Osteocyte (in vitro differentiated cells): ENCODE measurements at regions not wholly inside any gene's neighbourhood (a gene's known extent, or its start where the extent isn't known, plus 50 kb on each side); places are given as distances from the start of the nearest gene placed in this dataset.

ENCODE experiments used
- DNase-seq: peaks from one replicate; pipeline ENCODE4 v3.0.0; 2021; ENCODE audit warnings: mixed read lengths; ENCODE audit not compliant: unreplicated experiment; ENCODE audit errors: extremely low spot score
- H3K27ac Mint-ChIP-seq: one replicate; pipeline ENCODE4 v1.8.0; 2021; ENCODE audit warnings: mild to moderate bottlenecking, mixed read lengths; ENCODE audit not compliant: unreplicated experiment
- H3K27me3 Mint-ChIP-seq: one replicate; pipeline ENCODE4 v1.8.0; 2021; ENCODE audit warnings: mixed read lengths; ENCODE audit not compliant: unreplicated experiment
- H3K36me3 Mint-ChIP-seq: one replicate; pipeline ENCODE4 v1.8.0; 2021; ENCODE audit warnings: mixed read lengths; ENCODE audit not compliant: unreplicated experiment
- H3K4me1 Mint-ChIP-seq: one replicate; pipeline ENCODE4 v1.8.0; 2021; ENCODE audit warnings: mixed read lengths; ENCODE audit not compliant: unreplicated experiment
- H3K4me3 Mint-ChIP-seq: one replicate; pipeline ENCODE4 v1.8.0; 2021; ENCODE audit warnings: mild to moderate bottlenecking, moderate library complexity, mixed read lengths; ENCODE audit not compliant: unreplicated experiment
- H3K9me3 Mint-ChIP-seq: one replicate; pipeline ENCODE4 v1.8.0; 2021; ENCODE audit warnings: mixed read lengths; ENCODE audit not compliant: unreplicated experiment
- TF ChIP-seq, protein P1 (sequence below): fragments of 200-600 bp; sonication (generic); IDR thresholded peaks from 2 replicates; pipeline ENCODE4 v1.5.0; 2021; ENCODE audit warnings: antibody characterized with exemption, mild to moderate bottlenecking, moderate library complexity

DNA sequence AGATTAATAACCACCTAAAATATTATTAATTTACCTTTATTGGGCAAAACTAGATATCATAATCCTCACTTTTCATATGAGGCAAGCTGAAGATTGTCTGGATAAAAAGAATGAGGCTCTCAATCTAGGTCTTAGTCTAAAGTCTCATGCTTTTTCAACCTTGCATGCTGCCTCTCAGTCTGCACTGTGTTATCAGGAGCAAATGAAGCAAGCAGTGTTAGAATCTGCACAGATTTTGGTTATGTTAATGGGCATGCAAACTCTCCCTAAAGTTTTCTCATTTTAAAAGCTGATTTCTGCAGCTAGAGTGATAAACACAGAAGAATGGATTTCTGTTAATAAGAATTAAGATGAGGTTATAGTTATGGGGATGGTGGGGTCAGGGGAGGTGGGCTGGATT is 350.7 kb upstream of the C11orf87 start:
- Mint-ChIP-seq H3K27me3 (no peaks in the 10 kb centered on the region), H3K4me1 (no peaks in the 10 kb centered on the region), H3K36me3 (no peaks in the 10 kb centered on the region), H3K9me3 (peaks cover 28% of the 10 kb centered on the region), H3K4me3 (no peak overlapping the region), H3K27ac (no peak overlapping the region)
- no peak for DNase-seq
- TF ChIP-seq, protein P1, sequence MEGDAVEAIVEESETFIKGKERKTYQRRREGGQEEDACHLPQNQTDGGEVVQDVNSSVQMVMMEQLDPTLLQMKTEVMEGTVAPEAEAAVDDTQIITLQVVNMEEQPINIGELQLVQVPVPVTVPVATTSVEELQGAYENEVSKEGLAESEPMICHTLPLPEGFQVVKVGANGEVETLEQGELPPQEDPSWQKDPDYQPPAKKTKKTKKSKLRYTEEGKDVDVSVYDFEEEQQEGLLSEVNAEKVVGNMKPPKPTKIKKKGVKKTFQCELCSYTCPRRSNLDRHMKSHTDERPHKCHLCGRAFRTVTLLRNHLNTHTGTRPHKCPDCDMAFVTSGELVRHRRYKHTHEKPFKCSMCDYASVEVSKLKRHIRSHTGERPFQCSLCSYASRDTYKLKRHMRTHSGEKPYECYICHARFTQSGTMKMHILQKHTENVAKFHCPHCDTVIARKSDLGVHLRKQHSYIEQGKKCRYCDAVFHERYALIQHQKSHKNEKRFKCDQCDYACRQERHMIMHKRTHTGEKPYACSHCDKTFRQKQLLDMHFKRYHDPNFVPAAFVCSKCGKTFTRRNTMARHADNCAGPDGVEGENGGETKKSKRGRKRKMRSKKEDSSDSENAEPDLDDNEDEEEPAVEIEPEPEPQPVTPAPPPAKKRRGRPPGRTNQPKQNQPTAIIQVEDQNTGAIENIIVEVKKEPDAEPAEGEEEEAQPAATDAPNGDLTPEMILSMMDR, result no peak

DNA sequence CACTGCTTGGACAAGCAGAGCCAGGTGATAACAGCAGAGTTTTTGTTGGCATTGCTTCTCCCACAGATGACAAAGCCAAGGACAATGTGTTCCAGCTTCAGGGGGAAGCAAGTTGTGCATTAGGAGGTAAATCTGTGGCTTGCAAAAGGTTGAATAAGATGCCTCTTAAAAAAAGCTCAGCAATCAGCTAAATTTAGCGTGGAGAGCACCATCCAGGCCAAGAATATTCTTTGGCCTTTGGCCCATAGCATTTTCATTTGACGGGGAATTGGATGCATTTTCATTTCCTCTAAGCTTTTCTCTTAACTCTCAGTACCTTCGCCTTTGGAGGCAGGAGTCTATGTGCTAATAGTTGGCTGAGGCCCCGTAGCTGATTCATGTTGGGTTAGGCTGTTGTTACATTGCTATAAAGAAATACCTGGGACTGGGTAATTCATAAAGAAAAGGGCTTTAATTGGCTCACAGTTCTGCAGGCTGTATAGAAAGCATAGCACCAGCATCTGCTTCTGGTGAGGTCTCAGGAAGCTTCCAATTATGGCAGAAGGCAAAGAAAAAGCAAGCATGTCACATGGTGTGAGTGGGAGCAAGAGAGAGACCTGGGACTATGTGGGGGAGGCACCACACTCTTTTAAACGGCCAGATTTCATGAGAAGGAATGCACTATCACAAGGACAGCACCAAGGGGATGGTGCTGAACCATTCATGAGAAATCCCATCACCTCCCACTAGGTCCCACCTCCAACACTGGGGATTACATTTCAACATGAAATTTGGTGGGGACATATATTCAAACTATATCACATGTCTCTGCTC is 350.1 kb upstream of the C11orf87 start:
- Mint-ChIP-seq H3K4me3 (no peak overlapping the region), H3K27ac (no peak overlapping the region), H3K9me3 (peaks cover 28% of the 10 kb centered on the region), H3K27me3 (no peaks in the 10 kb centered on the region), H3K36me3 (no peaks in the 10 kb centered on the region), H3K4me1 (no peaks in the 10 kb centered on the region)
- no peak for DNase-seq
- TF ChIP-seq, protein P1, result no peak

DNA sequence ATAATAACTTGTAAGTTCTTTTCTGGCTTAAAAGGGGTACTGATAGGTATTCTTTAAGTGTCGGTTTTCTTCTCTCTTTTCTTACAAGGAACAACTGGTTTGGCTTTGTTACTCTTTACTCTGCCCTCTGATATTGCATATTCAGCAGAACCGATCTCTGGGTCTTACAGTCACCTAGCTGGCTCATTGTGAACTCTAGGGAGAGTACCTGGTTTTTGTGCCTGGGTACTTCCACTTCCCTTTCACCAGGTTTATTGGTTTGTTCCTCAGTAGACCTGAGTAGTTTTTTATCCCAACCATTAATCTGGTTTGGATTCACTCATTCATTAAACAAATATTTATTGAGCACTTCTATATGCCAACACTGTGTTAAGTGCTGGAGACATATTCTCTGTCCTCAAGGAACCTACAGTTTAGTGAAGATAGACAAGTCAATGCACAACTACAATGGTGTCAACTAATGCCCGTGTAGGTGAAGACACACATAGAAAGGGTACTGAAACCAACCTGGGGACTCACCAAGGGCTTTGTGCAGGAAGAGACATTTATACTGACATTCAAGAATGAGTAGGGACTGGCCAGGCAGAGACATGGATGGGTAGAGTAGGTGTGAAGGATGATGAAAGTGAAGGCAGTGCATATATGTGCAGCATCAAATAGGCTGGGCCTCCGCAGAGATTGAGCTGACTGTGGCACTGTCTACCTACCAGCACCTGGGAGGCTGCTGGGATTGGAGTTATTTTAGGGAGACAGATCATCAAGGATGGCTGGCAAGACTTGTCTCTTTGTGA is 348.8 kb upstream of the C11orf87 start:
- H3K27ac Mint-ChIP-seq, result no peak overlapping the region
- TF ChIP-seq, protein P1, result no peak
- peaks cover 28% of the 10 kb centered on the region for H3K9me3 Mint-ChIP-seq
- no peaks in the 10 kb centered on the region for H3K36me3 Mint-ChIP-seq
- no peak for DNase-seq
- no peaks in the 10 kb centered on the region for H3K27me3 Mint-ChIP-seq
- H3K4me1 Mint-ChIP-seq, result no peaks in the 10 kb centered on the region
- no peak overlapping the region for H3K4me3 Mint-ChIP-seq

DNA sequence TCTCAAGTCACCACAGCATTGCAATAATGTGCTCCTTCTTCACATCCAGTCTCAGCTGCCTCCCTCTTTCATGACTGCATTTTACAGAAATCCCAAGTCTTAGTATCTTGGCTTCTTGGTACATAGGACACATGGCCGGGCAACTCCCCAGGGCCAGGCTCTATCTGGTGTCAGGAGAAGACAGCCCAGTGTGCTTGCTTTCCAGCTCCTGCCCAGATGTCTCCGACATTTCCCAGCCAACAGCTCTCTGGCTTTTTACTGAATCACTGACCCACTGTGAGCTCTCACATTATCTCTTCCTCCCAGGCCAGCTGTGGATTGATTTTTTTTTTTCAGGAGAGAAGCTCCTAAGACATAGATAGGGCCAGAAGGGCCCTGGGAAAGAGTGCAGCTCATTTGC is 346.0 kb upstream of the C11orf87 start:
- DNase-seq, result no peak
- Mint-ChIP-seq H3K27ac (no peak overlapping the region), H3K4me3 (no peak overlapping the region), H3K27me3 (no peaks in the 10 kb centered on the region), H3K36me3 (no peaks in the 10 kb centered on the region), H3K9me3 (peaks cover 8% of the 10 kb centered on the region), H3K4me1 (no peaks in the 10 kb centered on the region)
- TF ChIP-seq, protein P1, result no peak

DNA sequence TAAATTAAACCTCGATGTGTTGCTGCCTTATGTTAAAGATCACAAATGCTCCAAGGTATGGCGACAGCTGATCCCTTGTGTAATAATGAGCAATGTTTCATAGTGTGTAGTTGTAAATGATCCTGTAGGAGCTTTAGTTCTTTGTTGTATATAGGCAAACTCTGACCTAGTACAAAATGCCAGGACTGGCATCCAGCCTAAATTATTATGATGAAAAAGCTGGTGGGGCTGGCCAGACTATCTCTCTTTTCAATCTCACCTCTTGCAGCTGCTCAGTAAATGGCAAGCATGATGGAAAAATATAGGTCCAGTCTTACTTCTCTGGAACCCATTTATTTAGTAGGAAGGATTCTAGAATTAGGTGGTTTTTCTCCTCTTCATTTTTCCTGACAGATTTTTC is 345.1 kb upstream of the C11orf87 start:
- H3K4me1 Mint-ChIP-seq, result no peaks in the 10 kb centered on the region
- TF ChIP-seq, protein P1, result no peak
- no peak overlapping the region for H3K4me3 Mint-ChIP-seq
- peaks cover 6% of the 10 kb centered on the region for H3K9me3 Mint-ChIP-seq
- H3K27ac Mint-ChIP-seq, result no peak overlapping the region
- no peaks in the 10 kb centered on the region for H3K36me3 Mint-ChIP-seq
- DNase-seq, result no peak
- H3K27me3 Mint-ChIP-seq, result no peaks in the 10 kb centered on the region
